ENCODE measurements at regions not wholly inside any gene's neighbourhood (a gene's known extent, or its start where the extent isn't known, plus 50 kb on each side); places are given as distances from the start of the nearest gene placed in this dataset.

DNA sequence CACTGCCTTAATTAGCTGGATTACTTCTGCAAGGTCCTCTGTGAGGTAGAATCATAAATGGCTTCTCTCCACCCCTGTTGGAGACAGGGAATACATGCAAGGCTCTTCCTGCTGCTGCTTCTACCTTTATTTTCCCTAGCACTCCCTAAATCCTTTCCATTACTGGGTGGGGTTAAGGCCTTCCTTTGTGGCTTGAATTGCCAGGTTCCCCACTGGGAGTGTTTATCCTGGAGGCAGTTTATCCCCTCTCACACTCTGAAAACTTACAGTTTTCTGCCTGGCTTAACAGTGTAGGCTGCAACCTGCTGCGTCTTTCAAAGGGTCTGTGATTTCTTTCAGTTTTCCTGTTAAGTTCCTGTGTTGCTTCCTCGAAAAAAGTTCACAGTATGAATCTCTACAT lies 1062.3 kb upstream of the CRIM1 start:
- no peak overlapping the region for H3K4me3 ChIP-seq (ENCODE audit: low read depth, low read length, poor library complexity, severe bottlenecking)
- ChIA-PET POLR2A (ENCODE audit: low non-redundant PET) (no interaction called here), CTCF (no interaction called here)
- no peak overlapping the region for H3K27ac ChIP-seq (ENCODE audit: low read depth, low read length, poor library complexity, severe bottlenecking)
- H3K4me1 ChIP-seq (ENCODE audit: insufficient read depth, low read length, poor library complexity, severe bottlenecking): no peaks in the 10 kb centered on the region
- no peaks in the 10 kb centered on the region for H3K27me3 ChIP-seq (replicated peaks; ENCODE audit: insufficient read depth, low read depth, low read length, poor library complexity)
- no peaks in the 10 kb centered on the region for H3K36me3 ChIP-seq (ENCODE audit: insufficient read depth, low read length, poor library complexity, severe bottlenecking)
- DNase-seq (ENCODE audit: low spot score): no peak
- intact Hi-C loops (cut with micrococcal nuclease; ENCODE audit: unreplicated experiment): no loop called here
- no peaks in the 10 kb centered on the region for H3K9me3 ChIP-seq (ENCODE audit: low read depth, low read length, poor library complexity, severe bottlenecking)
- TF ChIP-seq, protein P1, sequence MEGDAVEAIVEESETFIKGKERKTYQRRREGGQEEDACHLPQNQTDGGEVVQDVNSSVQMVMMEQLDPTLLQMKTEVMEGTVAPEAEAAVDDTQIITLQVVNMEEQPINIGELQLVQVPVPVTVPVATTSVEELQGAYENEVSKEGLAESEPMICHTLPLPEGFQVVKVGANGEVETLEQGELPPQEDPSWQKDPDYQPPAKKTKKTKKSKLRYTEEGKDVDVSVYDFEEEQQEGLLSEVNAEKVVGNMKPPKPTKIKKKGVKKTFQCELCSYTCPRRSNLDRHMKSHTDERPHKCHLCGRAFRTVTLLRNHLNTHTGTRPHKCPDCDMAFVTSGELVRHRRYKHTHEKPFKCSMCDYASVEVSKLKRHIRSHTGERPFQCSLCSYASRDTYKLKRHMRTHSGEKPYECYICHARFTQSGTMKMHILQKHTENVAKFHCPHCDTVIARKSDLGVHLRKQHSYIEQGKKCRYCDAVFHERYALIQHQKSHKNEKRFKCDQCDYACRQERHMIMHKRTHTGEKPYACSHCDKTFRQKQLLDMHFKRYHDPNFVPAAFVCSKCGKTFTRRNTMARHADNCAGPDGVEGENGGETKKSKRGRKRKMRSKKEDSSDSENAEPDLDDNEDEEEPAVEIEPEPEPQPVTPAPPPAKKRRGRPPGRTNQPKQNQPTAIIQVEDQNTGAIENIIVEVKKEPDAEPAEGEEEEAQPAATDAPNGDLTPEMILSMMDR (conservative IDR thresholded peaks at IDR 0.05; ENCODE audit: low read depth, low read length): no peak
- TF ChIP-seq EZH2 (IDR thresholded peaks at IDR 0.05; ENCODE audit: borderline replicate concordance, low read depth, low read length, poor library complexity, severe bottlenecking): no peak
- BruUV-seq (replicated peaks): no TSS peak

DNA sequence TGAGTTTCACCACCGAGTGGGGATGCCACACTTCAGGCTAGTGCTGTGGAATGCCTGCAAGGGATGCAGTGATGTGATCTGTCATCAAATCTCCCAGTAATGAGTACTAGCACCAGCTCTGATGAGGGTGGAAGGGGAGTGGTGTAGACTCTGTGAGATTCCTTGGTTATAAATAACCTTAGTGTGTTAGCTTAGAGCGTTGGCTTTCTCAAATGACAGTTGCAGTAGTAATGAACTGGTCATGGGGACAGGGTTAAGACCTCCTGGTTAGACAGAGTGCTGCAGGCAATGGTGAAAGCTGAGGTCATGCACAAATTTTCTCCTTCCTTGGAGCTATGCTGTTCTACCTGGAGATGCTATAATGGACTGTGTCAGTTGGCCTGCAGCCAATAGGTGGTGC lies 1063.4 kb upstream of the CRIM1 start:
- ChIA-PET POLR2A (ENCODE audit: low non-redundant PET) (no interaction called here), CTCF (no interaction called here)
- Histone ChIP-seq H3K27ac (ENCODE audit: low read depth, low read length, poor library complexity, severe bottlenecking) (no peak overlapping the region), H3K4me3 (ENCODE audit: low read depth, low read length, poor library complexity, severe bottlenecking) (no peak overlapping the region), H3K27me3 (replicated peaks; ENCODE audit: insufficient read depth, low read depth, low read length, poor library complexity) (no peaks in the 10 kb centered on the region), H3K9me3 (ENCODE audit: low read depth, low read length, poor library complexity, severe bottlenecking) (no peaks in the 10 kb centered on the region), H3K4me1 (ENCODE audit: insufficient read depth, low read length, poor library complexity, severe bottlenecking) (no peaks in the 10 kb centered on the region), H3K36me3 (ENCODE audit: insufficient read depth, low read length, poor library complexity, severe bottlenecking) (no peaks in the 10 kb centered on the region)
- intact Hi-C loops (cut with micrococcal nuclease; ENCODE audit: unreplicated experiment): no loop called here
- no peak for DNase-seq (ENCODE audit: low spot score)
- TF ChIP-seq, protein P1 (conservative IDR thresholded peaks at IDR 0.05; ENCODE audit: low read depth, low read length): no peak
- no peak for TF ChIP-seq EZH2 (IDR thresholded peaks at IDR 0.05; ENCODE audit: borderline replicate concordance, low read depth, low read length, poor library complexity, severe bottlenecking)
- no TSS peak for BruUV-seq (replicated peaks)

DNA sequence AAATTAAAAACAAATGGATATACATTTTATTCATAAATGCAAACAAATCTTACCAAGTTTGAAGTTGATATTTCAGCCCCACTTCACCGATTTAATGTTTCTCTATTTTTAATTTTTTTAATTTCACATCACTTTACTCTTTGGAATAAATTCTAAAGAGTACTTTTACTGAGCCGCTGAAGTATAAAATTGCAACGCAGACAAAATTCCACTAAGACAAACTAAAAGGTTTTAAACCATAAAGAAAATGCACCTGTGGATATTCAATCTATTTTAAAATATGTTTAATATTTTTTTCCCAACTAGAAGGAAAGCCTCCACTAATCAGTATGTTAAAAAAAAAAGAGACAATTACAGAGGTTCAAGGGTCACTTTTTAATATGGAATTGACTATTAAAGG lies 1073.9 kb upstream of the CRIM1 start:
- no peaks in the 10 kb centered on the region for H3K4me1 ChIP-seq (ENCODE audit: insufficient read depth, low read length, poor library complexity, severe bottlenecking)
- intact Hi-C loops (cut with micrococcal nuclease; ENCODE audit: unreplicated experiment): no loop called here
- no peaks in the 10 kb centered on the region for H3K36me3 ChIP-seq (ENCODE audit: insufficient read depth, low read length, poor library complexity, severe bottlenecking)
- POLR2A ChIA-PET (ENCODE audit: low non-redundant PET): no interaction called here
- no peaks in the 10 kb centered on the region for H3K27me3 ChIP-seq (replicated peaks; ENCODE audit: insufficient read depth, low read depth, low read length, poor library complexity)
- TF ChIP-seq, protein P1 (conservative IDR thresholded peaks at IDR 0.05; ENCODE audit: low read depth, low read length): no peak
- TF ChIP-seq EZH2 (IDR thresholded peaks at IDR 0.05; ENCODE audit: borderline replicate concordance, low read depth, low read length, poor library complexity, severe bottlenecking): no peak
- BruUV-seq (replicated peaks): no TSS peak
- no peak overlapping the region for H3K4me3 ChIP-seq (ENCODE audit: low read depth, low read length, poor library complexity, severe bottlenecking)
- H3K27ac ChIP-seq (ENCODE audit: low read depth, low read length, poor library complexity, severe bottlenecking): no peak overlapping the region
- no peaks in the 10 kb centered on the region for H3K9me3 ChIP-seq (ENCODE audit: low read depth, low read length, poor library complexity, severe bottlenecking)
- DNase-seq (ENCODE audit: low spot score): no peak
- CTCF ChIA-PET: no interaction called here
